Left ventricle myocardium inferior (tissue), 1 donor: ENCODE measurements at regions not wholly inside any gene's neighbourhood (a gene's known extent, or its start where the extent isn't known, plus 50 kb on each side); places are given as distances from the start of the nearest gene placed in this dataset.

Experiments
- DNase-seq: peaks from one replicate; pipeline ENCODE4 v3.0.0-alpha.2; 2020
- H3K27ac ChIP-seq: fragments of 200-600 bp; replicated peaks from 2 replicates; pipeline ENCODE4 v1.8.0; 2021
- H3K27me3 ChIP-seq: fragments of 200-600 bp; 2 replicates; pipeline ENCODE4 v1.8.0; 2021; ENCODE audit warnings: low read depth
- H3K36me3 ChIP-seq: fragments of 200-600 bp; 2 replicates; pipeline ENCODE4 v1.8.0; 2021
- H3K4me1 ChIP-seq: fragments of 200-600 bp; 2 replicates; pipeline ENCODE4 v1.8.0; 2021
- H3K4me3 ChIP-seq: fragments of 200-600 bp; 2 replicates; pipeline ENCODE4 v1.8.0; 2021; ENCODE audit warnings: mild to moderate bottlenecking, moderate library complexity
- H3K9me3 ChIP-seq: fragments of 200-600 bp; replicated peaks from 2 replicates; pipeline ENCODE4 v1.8.0; 2021
- intact Hi-C: fragments of 100-400 bp; cut with micrococcal nuclease; formaldehyde crosslinking; loops from one replicate; pipeline ENCODE4 v1.11.0; 2022
- TF ChIP-seq, protein P1 (sequence below): fragments of 200-600 bp; IDR thresholded peaks from 2 replicates; pipeline ENCODE4 v1.8.0; 2021; ENCODE audit warnings: antibody characterized with exemption, mild to moderate bottlenecking, borderline replicate concordance
- donor health status: DM: no; HTN: yes; CAD: no; lungs with severe emphysema.

- intact Hi-C loops: no loop called here
- peaks cover 34% of the 10 kb centered on the region for H3K27me3 ChIP-seq
- H3K4me3 ChIP-seq: no peak overlapping the region
- H3K36me3 ChIP-seq: no peaks in the 10 kb centered on the region
- H3K27ac ChIP-seq: no peak overlapping the region
- no peak for DNase-seq
- TF ChIP-seq, protein P1, sequence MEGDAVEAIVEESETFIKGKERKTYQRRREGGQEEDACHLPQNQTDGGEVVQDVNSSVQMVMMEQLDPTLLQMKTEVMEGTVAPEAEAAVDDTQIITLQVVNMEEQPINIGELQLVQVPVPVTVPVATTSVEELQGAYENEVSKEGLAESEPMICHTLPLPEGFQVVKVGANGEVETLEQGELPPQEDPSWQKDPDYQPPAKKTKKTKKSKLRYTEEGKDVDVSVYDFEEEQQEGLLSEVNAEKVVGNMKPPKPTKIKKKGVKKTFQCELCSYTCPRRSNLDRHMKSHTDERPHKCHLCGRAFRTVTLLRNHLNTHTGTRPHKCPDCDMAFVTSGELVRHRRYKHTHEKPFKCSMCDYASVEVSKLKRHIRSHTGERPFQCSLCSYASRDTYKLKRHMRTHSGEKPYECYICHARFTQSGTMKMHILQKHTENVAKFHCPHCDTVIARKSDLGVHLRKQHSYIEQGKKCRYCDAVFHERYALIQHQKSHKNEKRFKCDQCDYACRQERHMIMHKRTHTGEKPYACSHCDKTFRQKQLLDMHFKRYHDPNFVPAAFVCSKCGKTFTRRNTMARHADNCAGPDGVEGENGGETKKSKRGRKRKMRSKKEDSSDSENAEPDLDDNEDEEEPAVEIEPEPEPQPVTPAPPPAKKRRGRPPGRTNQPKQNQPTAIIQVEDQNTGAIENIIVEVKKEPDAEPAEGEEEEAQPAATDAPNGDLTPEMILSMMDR: no peak
- H3K9me3 ChIP-seq: no peaks in the 10 kb centered on the region
- H3K4me1 ChIP-seq: no peaks in the 10 kb centered on the region
These were observed 77.3 kb upstream of the RPH3A start for GRCh38 chr12:112714166-112714710.

- intact Hi-C loops: no loop called here
- Histone ChIP-seq H3K36me3 (no peaks in the 10 kb centered on the region), H3K9me3 (no peaks in the 10 kb centered on the region), H3K4me1 (no peaks in the 10 kb centered on the region), H3K27ac (no peak overlapping the region), H3K4me3 (no peak overlapping the region), H3K27me3 (peaks cover 29% of the 10 kb centered on the region)
- no peak for DNase-seq
- TF ChIP-seq, protein P1: no peak
These were observed 75.2 kb upstream of the RPH3A start for GRCh38 chr12:112716099-112717093.

- intact Hi-C loops: no loop called here
- Histone ChIP-seq H3K4me3 (no peak overlapping the region), H3K9me3 (no peaks in the 10 kb centered on the region), H3K4me1 (no peaks in the 10 kb centered on the region), H3K27me3 (peaks cover 81% of the 10 kb centered on the region), H3K36me3 (no peaks in the 10 kb centered on the region), H3K27ac (no peak overlapping the region)
- DNase-seq: no peak
- TF ChIP-seq, protein P1: no peak
These were observed 62.7 kb upstream of the RPH3A start for GRCh38 chr12:112728864-112729263.

DNA sequence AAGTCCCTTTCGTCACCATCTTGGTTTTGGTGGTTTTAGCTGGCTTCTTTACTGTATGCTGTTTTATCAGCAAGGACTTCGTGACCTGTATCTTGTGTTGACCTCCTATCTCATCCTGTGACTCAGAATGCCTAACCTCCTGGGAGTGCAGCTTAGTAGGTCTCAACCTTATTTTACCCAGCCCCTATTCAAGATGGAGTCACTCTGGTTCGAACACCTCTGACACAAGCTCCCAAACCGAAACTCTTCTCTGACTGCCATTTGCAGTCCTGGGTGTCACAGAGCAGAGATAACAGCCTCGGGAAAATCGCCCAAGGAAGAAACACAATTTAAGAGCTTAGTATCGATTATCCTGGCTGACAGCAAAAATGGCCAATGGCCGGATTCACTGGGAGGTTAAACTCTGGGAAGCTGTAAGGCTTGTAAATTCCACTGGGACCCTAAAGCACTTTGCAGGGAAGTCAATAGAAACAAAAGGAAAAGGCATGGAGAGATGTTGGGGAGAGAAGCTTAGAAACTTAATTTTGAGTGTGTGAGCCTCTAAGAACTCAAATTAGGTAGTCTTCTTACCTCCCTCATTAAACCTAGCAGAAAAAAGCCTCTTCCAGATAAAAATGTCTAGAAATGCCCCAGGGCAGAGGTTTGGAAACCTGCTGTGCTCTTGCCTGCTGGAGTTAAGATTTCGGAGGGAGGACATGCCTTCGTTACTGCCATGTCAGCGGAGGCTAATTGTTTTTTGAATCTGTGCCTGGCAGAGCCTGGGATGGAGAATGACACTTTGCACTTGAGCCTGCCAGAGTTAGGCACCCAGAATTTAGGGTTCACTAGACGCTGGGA, 56.5 kb upstream of the RPH3A start:
- no peak overlapping the region for H3K27ac ChIP-seq
- DNase-seq: no peak
- H3K4me3 ChIP-seq: no peak overlapping the region
- H3K4me1 ChIP-seq: no peaks in the 10 kb centered on the region
- no peaks in the 10 kb centered on the region for H3K36me3 ChIP-seq
- intact Hi-C loops: no loop called here
- H3K9me3 ChIP-seq: no peaks in the 10 kb centered on the region
- H3K27me3 ChIP-seq: peaks cover 72% of the 10 kb centered on the region
- TF ChIP-seq, protein P1: no peak

DNA sequence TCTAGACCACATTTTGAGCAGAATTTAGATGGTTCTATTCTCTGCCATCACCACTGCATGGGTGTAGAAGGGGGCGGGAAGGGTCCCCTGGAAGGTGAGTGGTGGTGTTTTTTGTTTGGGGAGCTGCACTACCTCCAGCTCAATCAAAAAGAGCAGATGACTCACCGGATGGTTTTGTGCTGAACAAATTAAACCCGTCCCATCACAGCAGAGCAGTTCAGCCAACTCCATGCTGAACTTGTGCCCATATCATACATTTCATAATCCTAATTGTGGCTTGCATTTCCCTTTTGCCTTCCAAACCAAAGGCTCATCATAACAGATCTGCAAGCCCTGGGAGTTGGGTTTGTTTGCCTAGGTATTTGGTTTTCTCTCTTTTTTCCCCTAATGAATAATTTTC, 53.0 kb upstream of the RPH3A start:
- no peak for DNase-seq
- Histone ChIP-seq H3K27ac (no peak overlapping the region), H3K4me1 (no peaks in the 10 kb centered on the region), H3K36me3 (no peaks in the 10 kb centered on the region), H3K27me3 (peaks cover 81% of the 10 kb centered on the region), H3K9me3 (no peaks in the 10 kb centered on the region), H3K4me3 (no peak overlapping the region)
- intact Hi-C loops: no loop called here
- TF ChIP-seq, protein P1: no peak
